Omental fat pad (tissue), 3 donors: ENCODE measurements at regions not wholly inside any gene's neighbourhood (a gene's known extent, or its start where the extent isn't known, plus 50 kb on each side); places are given as distances from the start of the nearest gene placed in this dataset.

Experiments
- ATAC-seq: fragments of 150-250 bp; one replicate; pipeline ENCODE4 v1.9.1; 2016; ENCODE audit warnings: mild to moderate bottlenecking, moderate library complexity; ENCODE audit not compliant: low FRiP score
- DNase-seq: peaks from one replicate; pipeline ENCODE4 v3.0.0-alpha.2; 2019; ENCODE audit warnings: low spot score
- CTCF ChIP-seq, 3 donors: fragments of 450-650 bp; IDR thresholded peaks; one replicate each; pipeline ENCODE4 v1.5.1; 2016 to 2017; ENCODE audit warnings: antibody characterized with exemption in 3 of 3, mild to moderate bottlenecking in 3 of 3, moderate library complexity in 2 of 3

DNA sequence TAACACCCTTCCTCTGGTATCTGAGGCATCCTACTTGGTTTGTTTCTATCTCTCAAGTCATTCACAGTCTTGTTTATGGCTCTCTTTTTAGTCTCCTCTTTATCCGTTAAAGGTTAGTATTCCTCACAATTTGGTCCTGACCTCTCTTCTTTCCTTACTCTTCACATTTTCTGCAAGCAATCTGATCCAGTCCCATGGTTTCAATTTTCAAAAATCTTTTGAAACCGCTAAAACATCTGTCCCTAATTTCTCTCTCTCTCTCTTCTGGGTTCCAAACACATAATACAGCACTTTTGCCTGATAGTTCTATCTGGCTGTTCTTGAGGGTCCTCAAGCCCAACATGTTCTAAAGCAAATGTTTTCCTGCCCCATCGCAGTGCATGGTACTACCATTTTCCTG, 149.0 kb downstream of the SERPINI1 start:
- DNase-seq (no peak), ATAC-seq (no peak)
- TF ChIP-seq CTCF (IDR thresholded peaks at IDR 0.05) = no peak

- DNase-seq (no peak), ATAC-seq (no peak)
- no peak for TF ChIP-seq CTCF (IDR thresholded peaks at IDR 0.05)
These were observed 147.9 kb downstream of the SERPINI1 start for GRCh38 chr3:167883452-167883851.

DNA sequence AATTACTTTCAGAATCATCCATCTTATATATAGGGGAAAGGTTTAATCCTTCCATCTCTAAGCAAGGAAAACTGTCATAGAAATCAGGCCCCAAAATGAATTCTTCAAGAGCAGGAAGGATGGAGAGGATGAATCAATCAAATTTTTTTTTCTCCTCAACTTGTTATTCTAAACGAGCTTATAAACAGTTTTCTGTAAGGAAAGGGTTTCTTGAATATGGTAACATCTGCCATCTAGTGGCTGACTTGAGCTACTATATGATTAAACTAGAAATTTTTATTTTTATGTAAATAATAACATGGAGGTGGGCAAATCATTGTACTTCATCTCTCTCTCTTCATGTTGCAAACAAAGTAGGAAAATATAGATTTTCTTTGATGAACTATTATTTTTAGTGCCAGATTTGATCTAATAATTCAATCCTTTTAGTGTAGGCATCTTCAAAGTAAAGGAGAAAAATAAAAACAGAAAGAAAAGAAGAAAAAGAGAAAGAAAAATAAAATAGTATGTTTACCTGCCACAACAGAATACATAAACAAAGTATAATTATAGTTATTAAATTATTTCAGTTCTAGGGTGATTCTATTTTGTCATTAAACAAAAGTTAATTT, 146.6 kb downstream of the SERPINI1 start:
- DNase-seq = no peak
- ATAC-seq = no peak

DNA sequence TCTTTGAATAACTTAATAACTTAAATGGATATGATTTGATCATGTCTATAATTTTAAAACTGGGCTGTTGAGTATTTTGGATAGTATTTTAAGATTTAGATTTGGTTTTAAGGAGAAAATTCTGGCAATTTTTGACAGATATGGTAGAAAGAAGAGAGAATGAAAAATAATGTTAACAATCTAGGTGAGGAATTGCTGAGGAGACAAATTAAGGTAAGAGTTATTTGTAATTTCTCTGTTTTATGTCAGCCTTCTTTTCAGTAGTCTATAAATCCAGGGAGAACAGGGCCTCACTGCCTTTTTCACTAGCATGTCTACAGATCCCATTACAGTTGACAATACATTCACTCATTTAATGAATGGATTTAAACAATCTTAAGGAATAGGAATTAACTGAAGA, 144.7 kb downstream of the SERPINI1 start:
- TF ChIP-seq CTCF (IDR thresholded peaks at IDR 0.05) = no peak
- no peak for DNase-seq
- ATAC-seq = no peak

More for the DNA sequence above, 146.6 kb downstream of the SERPINI1 start:
- TF ChIP-seq CTCF (IDR thresholded peaks at IDR 0.05) = no peak

GRCh38 chr3:167876620-167877281, 141.2 kb downstream of the SERPINI1 start:
- peak; percentile 84 for ATAC-seq
- DNase-seq = no peak
- TF ChIP-seq CTCF (IDR thresholded peaks at IDR 0.05) = no peak
